Parathyroid adenoma (tissue), 2 donors: ENCODE measurements at regions not wholly inside any gene's neighbourhood (a gene's known extent, or its start where the extent isn't known, plus 50 kb on each side); places are given as distances from the start of the nearest gene placed in this dataset.

ENCODE experiments used
- H2AFZ ChIP-seq: fragments of 300-600 bp; sonication (generic); one replicate; pipeline ENCODE4 v1.7.0; 2017; ENCODE audit warnings: antibody characterized with exemption, mild to moderate bottlenecking
- H3K27ac ChIP-seq: fragments of 300-600 bp; sonication (generic); one replicate; pipeline ENCODE4 v1.7.0; 2017
- H3K27me3 ChIP-seq: fragments of 300-600 bp; sonication (generic); one replicate; pipeline ENCODE4 v1.7.0; 2017; ENCODE audit warnings: low read length; ENCODE audit not compliant: control insufficient read depth, insufficient read depth
- H3K36me3 ChIP-seq: fragments of 300-600 bp; sonication (generic); one replicate; pipeline ENCODE4 v1.7.0; 2017; ENCODE audit warnings: low read length; ENCODE audit not compliant: control insufficient read depth, insufficient read depth
- H3K4me1 ChIP-seq: fragments of 300-600 bp; sonication (generic); one replicate; pipeline ENCODE4 v1.7.0; 2017; ENCODE audit warnings: control low read depth
- H3K4me2 ChIP-seq: fragments of 300-600 bp; sonication (generic); one replicate; pipeline ENCODE4 v1.7.0; 2017; ENCODE audit warnings: low read length
- H3K4me3 ChIP-seq: fragments of 300-600 bp; sonication (generic); one replicate; pipeline ENCODE4 v1.7.0; 2017; ENCODE audit warnings: low read depth, low read length
- H3K79me2 ChIP-seq: fragments of 300-600 bp; sonication (generic); one replicate; pipeline ENCODE4 v1.7.0; 2017; ENCODE audit warnings: control low read depth
- H3K9ac ChIP-seq: fragments of 300-600 bp; sonication (generic); one replicate; pipeline ENCODE4 v1.7.0; 2017; ENCODE audit warnings: mild to moderate bottlenecking
- H3K9me3 ChIP-seq: fragments of 300-600 bp; sonication (generic); one replicate; pipeline ENCODE4 v1.7.0; 2017; ENCODE audit warnings: low read length; ENCODE audit not compliant: control insufficient read depth
- TF ChIP-seq, protein P1 (sequence below): fragments of 300-600 bp; sonication (generic); IDR thresholded peaks from one replicate; pipeline ENCODE4 v1.7.0; 2017; ENCODE audit warnings: antibody characterized with exemption, mild to moderate bottlenecking
- donor health status: primary hyperparathyroidism.

DNA sequence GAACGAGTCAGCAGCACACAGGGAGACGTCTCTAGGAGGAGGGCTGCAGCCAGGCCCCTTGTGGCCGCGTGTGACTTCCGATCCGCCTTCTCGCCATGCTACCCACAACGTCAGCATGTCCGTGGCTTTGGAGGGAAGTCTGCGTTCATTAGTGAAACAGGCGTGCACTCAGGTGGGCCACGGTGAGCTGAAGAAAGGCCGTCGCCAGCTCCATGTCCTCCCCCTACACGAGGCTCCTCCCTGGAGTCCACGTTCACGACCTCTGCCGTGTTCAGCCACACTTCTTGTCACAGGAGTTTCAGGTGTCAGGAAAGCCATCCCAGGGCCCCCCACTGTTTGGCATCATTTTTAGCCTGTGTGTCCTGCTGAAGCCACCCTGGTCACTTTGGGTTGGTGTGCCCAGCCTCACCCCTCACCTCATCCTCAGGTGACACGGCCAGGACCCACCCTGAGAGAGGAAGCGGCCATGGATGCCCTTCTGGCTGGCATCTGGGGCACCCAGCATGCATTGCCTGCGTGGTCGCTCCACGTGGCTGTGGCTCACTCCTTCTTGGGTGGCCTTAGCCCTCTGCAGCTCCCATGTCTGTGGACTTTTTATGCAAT is 310.6 kb upstream of the SHH start:
- Histone ChIP-seq H2AFZ (no peak overlapping the region), H3K4me3 (no peak overlapping the region), H3K9me3 (no peaks in the 10 kb centered on the region), H3K4me2 (no peak overlapping the region), H3K27ac (no peak overlapping the region), H3K79me2 (no peaks in the 10 kb centered on the region), H3K4me1 (no peaks in the 10 kb centered on the region), H3K36me3 (no peaks in the 10 kb centered on the region), H3K27me3 (no peaks in the 10 kb centered on the region), H3K9ac (no peak overlapping the region)
- TF ChIP-seq, protein P1, sequence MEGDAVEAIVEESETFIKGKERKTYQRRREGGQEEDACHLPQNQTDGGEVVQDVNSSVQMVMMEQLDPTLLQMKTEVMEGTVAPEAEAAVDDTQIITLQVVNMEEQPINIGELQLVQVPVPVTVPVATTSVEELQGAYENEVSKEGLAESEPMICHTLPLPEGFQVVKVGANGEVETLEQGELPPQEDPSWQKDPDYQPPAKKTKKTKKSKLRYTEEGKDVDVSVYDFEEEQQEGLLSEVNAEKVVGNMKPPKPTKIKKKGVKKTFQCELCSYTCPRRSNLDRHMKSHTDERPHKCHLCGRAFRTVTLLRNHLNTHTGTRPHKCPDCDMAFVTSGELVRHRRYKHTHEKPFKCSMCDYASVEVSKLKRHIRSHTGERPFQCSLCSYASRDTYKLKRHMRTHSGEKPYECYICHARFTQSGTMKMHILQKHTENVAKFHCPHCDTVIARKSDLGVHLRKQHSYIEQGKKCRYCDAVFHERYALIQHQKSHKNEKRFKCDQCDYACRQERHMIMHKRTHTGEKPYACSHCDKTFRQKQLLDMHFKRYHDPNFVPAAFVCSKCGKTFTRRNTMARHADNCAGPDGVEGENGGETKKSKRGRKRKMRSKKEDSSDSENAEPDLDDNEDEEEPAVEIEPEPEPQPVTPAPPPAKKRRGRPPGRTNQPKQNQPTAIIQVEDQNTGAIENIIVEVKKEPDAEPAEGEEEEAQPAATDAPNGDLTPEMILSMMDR: no peak

DNA sequence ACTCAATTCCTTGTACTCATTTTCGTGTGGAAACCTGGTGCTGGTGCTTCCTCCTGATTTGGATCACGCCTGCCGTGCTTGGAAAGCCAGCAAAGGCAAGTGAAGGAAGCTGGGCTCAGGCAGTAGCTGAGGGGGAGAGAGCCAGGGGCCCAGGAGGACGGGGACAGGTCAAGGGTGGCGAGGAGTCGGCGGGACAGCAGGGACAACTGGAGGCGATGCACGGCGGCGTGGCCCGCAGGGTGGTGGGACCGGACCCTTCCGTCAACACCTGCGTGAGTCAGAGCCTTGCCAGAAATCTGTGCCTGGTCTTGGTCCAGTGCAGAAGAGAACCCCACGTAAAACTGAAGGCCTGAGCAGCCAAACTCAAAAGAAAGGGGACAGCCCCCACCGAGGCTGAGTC is 309.7 kb upstream of the SHH start:
- no peaks in the 10 kb centered on the region for H3K27me3 ChIP-seq
- H3K36me3 ChIP-seq: no peaks in the 10 kb centered on the region
- H2AFZ ChIP-seq: no peak overlapping the region
- no peaks in the 10 kb centered on the region for H3K79me2 ChIP-seq
- no peak overlapping the region for H3K4me2 ChIP-seq
- H3K4me3 ChIP-seq: no peak overlapping the region
- TF ChIP-seq, protein P1: no peak
- H3K9me3 ChIP-seq: no peaks in the 10 kb centered on the region
- no peak overlapping the region for H3K9ac ChIP-seq
- H3K4me1 ChIP-seq: no peaks in the 10 kb centered on the region
- H3K27ac ChIP-seq: no peak overlapping the region

DNA sequence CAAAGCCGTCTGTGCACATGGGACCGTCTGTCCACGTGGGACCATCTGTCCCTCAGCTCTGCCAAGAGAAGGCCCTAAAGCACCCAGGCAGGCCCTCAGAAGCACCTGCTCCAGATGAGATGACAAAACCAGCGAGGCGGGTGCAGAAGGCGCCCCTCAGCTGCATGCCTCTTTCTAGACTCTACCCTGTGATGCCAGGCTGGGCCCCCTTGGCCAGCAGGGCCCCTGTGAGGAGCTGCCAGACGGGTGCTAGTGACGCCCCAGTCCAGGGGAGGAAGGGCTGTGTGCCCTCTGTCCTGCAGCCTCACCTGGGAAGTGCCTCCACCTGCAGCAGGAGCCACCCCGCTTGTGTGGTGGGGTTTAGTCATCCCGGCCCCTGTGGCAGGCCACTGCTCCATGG is 309.2 kb upstream of the SHH start:
- Histone ChIP-seq H2AFZ (no peak overlapping the region), H3K36me3 (no peaks in the 10 kb centered on the region), H3K4me2 (no peak overlapping the region), H3K27ac (no peak overlapping the region), H3K9me3 (no peaks in the 10 kb centered on the region), H3K27me3 (no peaks in the 10 kb centered on the region), H3K4me3 (no peak overlapping the region), H3K79me2 (no peaks in the 10 kb centered on the region), H3K9ac (no peak overlapping the region), H3K4me1 (no peaks in the 10 kb centered on the region)
- TF ChIP-seq, protein P1: no peak

DNA sequence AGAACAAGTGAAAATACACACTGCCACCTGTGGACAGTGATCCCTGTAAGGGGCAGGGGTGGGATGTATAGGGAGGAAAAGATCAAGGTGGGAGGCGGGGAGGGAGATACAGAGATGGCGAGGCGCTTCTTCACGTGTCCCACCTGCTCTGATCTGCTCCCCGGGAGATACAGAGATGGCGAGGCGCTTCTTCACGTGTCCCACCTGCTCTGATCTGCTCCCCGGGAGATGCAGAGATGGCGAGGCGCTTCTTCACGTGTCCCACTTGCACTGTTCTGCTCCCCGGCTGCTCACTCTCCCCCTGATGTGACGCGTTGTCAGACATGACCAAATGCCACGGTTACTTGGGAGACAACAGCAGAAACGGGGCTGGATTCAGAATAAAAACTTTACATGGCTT is 308.3 kb upstream of the SHH start:
- TF ChIP-seq, protein P1: no peak
- H3K27ac ChIP-seq: no peak overlapping the region
- no peak overlapping the region for H2AFZ ChIP-seq
- H3K9ac ChIP-seq: no peak overlapping the region
- H3K4me1 ChIP-seq: no peaks in the 10 kb centered on the region
- no peaks in the 10 kb centered on the region for H3K36me3 ChIP-seq
- H3K79me2 ChIP-seq: no peaks in the 10 kb centered on the region
- H3K4me2 ChIP-seq: no peak overlapping the region
- H3K4me3 ChIP-seq: no peak overlapping the region
- H3K9me3 ChIP-seq: no peaks in the 10 kb centered on the region
- H3K27me3 ChIP-seq: no peaks in the 10 kb centered on the region

DNA sequence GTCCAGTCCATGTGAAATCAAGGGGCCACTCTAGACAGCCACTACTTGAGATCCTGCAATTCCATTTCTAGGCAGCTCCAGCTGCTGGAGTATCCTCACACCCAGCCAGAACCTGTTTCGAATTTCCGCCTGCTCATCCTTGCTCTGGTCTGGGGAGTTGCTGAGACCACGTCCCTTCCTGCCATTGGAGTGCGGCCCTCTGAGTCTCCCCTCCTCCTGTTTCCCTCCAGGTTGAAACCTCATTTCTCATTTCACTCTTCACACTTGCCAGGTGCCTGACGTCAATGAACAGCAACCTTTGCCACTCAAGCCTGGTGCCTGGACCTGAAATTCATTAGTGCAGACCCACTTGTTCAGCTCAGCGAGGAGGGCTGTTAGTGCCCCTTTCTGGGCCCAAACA is 307.5 kb upstream of the SHH start:
- Histone ChIP-seq H3K4me3 (no peak overlapping the region), H3K4me1 (no peaks in the 10 kb centered on the region), H3K4me2 (no peak overlapping the region), H3K27ac (no peak overlapping the region), H3K36me3 (no peaks in the 10 kb centered on the region), H2AFZ (no peak overlapping the region), H3K79me2 (no peaks in the 10 kb centered on the region), H3K27me3 (no peaks in the 10 kb centered on the region), H3K9ac (no peak overlapping the region), H3K9me3 (no peaks in the 10 kb centered on the region)
- TF ChIP-seq, protein P1: no peak
